SK-N-MC (cell line): ENCODE measurements at regions not wholly inside any gene's neighbourhood (a gene's known extent, or its start where the extent isn't known, plus 50 kb on each side); places are given as distances from the start of the nearest gene placed in this dataset.

Source experiments
- EZH2 ChIP-seq: fragments of 200-600 bp; sonication (generic); IDR thresholded peaks from one replicate; pipeline ENCODE4 v1.6.1; 2017; ENCODE audit warnings: antibody characterized with exemption
- FOXP2 ChIP-seq: optimal IDR thresholded peaks from 2 replicates; pipeline ENCODE3; 2011; ENCODE audit warnings: mild to moderate bottlenecking, moderate library complexity; ENCODE audit not compliant: insufficient read depth; ENCODE audit errors: extremely low read length, control extremely low read depth
- POLR2AphosphoS5 ChIP-seq: IDR thresholded peaks from 2 replicates; pipeline ENCODE4 v1.6.1; 2012; ENCODE audit warnings: mild to moderate bottlenecking, low read depth, low read length, borderline replicate concordance

DNA sequence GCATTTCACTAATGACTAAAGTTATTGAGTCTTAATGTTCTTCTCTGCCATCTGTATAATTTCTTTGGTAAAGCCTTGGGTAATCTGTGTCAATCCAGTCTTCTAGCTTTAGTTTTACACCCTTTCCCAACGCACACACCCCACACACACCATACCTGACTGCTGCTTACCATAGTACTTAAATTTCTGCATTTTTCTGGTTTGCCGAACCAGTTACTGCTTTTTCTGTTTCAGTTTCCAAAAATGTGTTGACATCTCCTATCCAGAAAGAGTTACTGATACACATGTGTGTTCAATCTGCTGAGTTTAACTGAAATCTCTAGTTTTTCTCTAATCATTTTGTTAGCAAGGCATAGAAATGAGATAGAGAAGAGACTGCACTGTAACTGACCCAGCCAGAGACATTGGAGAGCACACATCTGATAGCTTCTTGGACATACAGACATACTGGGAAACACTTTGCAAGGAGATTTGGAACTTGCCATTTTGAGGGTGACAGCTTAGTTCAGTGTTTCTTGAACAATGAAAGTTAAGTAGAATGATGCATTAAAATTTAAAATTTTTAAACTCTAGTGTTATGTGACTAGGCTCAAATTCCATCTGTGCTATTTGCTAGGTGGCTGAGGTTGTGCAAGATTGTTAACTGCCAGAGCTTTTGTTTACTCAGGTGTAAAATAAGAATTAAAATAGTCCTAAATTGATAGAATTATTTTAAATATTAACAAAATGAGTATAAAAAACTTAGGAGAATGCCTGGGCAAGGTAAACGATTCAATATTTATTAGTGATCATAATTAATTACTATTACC lies 807.6 kb downstream of the DNAJB9 start:
- TF ChIP-seq POLR2AphosphoS5 (no peak), EZH2 (no peak), FOXP2 (no peak)
